Urothelium cell line (cell line): ENCODE measurements at regions not wholly inside any gene's neighbourhood (a gene's known extent, or its start where the extent isn't known, plus 50 kb on each side); places are given as distances from the start of the nearest gene placed in this dataset.
"Not testable (repeated sequence)": the region's sequence is repeated elsewhere in the genome, so short reads cannot be mapped to it uniquely, and the experiment has no call there.

Source experiments
- DNase-seq: peaks from one replicate; pipeline ENCODE4 v3.0.0; 2011; ENCODE audit warnings: low spot score, mixed read lengths
- FAIRE-seq: peaks from 2 replicates; lab custom pipeline; 2011; peaks lifted over from hg19 to GRCh38; lab: Jason Lieb, UNC

DNA sequence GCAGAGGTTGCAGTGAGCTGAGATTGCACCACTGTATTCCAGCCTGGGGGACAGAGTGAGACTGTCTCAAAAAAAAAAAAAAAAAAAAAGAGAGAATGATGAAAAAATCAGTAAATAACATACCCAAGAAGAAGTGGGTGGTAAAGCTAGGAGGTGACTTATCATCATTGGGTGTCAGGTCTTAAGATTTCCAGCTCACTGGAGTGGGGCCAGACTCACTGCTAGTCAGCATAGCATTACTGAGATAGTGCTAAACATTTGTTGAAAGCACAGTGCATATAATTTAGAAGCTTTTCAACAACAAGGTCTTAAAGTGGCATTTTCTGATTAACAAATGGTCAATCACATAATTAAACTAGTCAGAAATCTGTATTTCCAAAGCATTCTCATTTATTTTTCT lies 221.8 kb upstream of the GYPA start:
- DNase-seq, result no peak
- FAIRE-seq, result no peak

DNA sequence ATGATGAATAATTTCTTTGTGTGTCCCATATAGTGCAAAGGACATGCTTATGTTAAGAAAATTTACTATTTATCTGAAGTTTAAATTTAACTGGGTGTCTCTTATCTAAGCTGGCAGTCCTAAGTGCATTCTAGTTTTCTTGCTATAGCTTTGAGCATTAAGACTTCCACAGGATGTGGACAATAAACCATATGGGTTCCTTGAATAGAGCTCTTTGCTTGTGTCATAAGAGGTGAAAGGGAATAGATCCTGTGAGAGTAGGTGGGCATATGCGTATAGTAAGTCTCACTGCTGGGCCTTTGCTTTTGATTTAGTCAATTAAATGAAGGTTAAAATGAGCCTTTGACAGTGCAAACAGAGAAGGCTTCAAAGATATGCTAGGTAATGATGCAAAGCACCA lies 223.4 kb upstream of the GYPA start:
- no peak for DNase-seq
- FAIRE-seq, result no peak

DNA sequence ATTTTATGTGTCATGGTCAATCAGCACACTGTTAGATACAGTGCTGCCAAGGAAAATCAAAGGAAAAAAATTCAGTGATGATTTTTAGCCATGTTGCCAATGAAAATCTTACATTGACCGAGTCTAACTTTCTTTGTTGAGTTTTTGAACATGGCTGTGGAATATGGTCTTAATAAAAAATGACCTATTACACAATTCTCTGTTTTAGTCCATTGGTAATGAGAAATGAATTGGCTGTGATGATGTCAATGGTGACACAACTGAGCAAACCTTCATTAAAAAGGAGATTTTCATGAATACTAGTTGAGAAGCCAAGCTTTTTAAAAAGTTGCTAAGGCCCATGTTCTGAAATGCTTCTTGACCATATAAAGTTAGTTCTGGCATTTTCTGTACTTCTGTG lies 225.9 kb upstream of the GYPA start:
- FAIRE-seq, result no peak
- no peak for DNase-seq

DNA sequence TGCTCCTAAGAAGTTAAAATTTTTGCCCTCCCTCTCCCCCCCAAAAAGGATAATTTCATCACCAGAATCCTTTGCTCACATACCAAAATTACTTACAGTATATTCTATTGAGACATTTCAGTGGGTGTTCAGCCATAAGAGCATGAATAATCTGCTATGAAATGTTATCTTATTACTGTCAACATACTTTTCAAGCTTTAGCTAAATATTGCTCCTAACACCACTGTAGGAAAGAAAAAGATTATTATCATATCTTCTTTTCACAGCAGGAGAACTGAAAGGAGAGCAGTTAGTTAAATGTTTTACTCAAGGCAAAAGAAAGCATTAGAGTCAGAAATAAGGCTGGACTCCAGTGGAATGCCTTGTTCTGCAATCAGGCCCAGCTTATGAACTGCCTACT lies 231.0 kb upstream of the GYPA start:
- no peak for DNase-seq
- no peak for FAIRE-seq

DNA sequence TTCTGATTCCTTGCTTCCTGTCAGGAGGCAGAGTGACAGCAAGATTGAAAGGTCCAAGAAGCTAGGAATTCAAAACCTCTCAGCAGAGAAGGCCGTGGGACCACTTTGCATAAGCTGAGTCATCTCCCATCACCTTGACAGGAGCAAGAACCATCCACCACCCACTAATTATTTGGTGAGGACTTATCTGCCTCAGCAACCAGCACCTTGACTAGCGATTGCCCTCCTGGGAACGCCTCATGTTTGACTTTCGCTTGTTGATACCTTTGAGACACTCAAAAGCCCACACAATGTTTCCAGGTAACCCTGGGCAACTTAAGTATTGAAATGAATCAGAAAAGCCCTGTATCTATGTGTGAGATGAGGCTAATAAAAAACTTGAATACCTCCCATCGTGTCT lies 233.5 kb upstream of the GYPA start:
- no peak for FAIRE-seq
- no peak for DNase-seq

DNA sequence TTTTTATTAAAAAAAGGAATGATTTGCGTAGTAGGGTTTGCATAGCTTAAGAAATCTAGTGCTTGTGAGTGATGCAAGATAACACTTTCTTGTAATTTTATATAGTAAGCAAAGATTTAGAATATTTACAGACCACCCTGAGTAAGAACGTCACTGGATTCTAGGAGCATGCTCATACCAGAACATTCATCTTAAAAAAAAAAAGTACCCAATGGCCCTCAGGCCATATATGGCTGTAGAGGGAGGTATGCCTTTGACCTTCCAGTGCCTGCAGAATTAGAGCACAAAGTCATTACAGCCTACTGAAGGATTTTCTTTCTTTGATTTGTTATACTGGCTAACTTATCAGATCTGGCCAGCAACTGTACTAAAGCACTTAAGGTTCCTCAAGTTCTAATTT lies 236.3 kb upstream of the GYPA start:
- DNase-seq, result no peak
- no peak for FAIRE-seq

DNA sequence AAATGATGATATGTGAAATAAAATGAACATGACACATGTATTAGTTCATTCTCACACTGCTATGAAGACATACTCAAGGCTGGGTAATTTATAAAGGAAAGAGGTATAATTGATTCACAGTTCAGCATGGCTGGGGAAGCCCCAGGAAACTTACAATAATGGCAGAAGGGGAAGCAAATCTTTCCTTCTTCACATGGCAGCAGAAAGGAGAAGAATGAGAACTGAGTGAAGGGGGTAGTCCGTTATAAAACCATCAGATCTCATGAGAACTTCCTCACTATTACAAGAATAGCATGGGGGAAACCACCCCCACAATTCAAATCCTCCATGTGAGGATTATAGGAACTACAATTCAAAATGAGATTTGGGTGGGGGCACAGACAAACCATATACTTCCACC lies 243.9 kb upstream of the GYPA start:
- DNase-seq, result no peak
- no peak for FAIRE-seq

DNA sequence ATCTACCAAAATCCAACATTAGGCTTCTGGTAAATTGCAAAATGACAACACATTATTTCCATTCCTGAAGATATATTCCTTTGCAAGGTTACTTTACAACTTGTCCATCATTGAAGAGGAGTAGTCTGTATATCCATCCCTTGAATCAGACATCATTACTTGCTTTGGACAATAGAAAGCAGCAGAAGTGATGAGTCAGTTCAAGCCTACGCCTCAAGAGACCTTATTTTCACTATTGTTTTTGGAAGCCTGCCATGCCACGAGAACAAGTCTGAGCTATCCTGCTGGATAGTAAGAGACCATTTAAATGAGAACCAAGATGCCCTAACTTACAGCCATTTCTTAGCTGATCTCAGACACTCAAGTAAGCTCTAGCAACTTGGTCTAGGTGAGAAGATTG lies 246.0 kb upstream of the HHIP start:
- FAIRE-seq (peak; percentile 83), DNase-seq (peak; percentile 69)

DNA sequence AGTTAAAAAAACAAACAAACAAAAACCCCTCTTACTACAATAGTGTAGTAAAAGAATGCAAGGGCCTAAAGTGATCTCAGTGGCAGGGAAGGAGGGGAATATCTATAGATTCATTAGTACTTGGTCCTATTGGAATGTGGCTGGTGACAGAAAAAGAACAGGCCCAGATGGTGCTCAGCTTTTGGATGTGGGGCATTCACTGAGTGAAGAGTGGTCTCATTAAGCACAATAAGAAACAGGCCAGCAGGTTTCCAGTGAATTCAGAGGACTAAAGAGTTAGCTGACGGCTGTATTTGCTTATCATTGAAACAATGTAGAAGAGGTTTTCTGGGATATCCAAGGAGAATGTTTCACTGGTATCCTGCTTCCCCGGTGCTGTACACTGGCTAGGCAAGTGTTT lies 243.8 kb upstream of the HHIP start:
- no peak for FAIRE-seq
- DNase-seq, result no peak

DNA sequence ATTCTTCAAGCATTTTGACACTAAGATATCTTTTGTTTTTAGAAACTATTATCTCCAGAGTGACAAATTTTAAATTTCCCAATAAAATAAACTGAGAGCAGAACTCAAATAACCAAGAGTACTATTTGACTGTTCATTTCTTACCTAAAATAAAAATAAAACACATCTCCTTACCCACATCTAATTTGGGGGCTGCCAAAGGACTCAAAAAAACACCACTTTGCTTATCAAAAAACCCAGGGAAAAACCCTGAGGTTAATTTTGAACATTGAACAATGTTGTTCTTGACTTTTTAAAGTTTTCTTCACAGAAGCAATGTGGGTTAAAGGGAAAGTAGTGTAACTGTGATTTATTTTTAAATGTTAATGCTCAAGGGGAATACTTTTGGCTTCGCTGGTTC lies 243.0 kb upstream of the HHIP start:
- DNase-seq (no peak), FAIRE-seq (no peak)

DNA sequence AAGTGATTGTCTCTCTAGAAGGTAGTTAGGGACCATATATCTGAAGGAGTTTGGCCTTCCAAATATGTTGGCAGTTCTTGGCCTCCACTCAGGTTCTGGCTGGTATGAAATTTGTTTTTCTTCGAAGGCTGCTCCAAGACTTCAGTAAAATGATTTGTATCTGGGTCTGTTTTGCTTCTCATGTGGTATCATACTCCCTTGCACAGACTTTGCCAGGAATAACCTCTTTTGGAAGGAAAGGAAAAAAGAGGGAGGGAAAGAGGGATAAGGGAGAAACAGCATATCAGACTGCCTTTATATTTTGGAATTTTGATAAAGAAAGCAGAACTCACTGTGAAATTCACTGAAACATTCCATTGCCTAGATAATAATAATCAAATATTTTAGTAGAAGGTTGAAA lies 242.1 kb upstream of the HHIP start:
- FAIRE-seq (no peak), DNase-seq (no peak)

DNA sequence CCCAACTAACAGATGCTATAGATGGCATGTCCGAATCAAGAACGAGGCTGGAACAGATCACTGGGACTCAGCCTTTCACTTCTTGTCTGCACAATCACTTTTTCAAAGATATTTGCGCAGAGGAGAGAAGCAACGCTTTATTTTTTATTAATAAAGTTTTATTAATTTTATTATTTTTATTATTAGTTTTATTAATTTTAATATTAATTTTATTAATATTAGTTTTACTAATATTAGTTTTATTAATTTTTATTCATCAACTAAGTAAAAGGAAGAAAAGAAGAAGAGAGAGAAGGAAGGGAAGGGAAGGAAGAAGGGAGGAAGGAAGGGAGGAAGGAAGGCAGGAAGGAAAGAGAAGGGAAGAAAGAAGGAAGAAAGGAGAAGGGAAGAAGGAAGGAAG lies 236.4 kb upstream of the HHIP start:
- no peak for DNase-seq
- no peak for FAIRE-seq

DNA sequence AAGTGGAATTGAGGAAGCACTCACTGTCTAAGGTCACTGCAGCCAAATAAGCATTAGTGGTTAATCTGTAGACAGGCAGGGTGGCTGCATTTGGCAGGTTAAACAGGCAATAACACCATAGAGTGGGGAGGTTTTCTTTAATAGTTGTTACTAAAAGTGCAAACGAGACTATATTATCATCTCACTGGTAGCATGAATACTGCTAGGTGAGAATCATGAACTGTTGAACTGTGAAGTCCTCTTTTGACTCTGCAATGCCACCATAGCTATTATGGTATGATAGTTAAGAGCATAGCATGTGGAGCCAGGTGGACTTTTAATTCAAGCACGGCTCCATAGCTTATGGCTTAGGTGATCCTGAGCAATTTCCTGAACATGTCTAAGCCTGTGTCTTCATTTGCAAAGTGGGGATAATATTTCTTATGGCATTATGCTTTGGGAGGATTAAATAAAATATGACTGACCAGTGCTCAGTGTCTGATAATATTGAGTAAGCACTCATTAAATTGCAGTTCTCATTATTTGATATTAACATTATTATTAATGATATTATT lies 235.6 kb upstream of the HHIP start:
- DNase-seq (no peak), FAIRE-seq (no peak)

DNA sequence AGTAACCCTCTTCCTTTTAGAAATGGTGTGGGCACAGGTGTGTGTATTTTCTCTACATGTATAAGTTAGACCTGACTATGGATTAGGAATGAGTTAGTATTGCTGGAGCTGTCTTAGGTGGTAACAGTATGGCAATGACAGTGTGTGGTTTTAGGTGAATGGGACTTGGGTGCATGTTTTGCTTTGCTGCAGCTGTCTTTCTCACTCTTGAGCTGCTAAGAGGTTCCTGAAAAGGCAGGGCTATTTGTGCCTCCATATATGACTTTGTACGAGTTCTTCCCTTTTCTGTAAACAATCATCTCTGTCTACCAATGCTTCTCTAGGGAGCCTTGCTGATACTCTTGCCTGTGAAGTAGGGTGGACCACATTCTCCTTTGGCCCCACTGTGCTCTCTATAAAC lies 234.8 kb upstream of the HHIP start:
- DNase-seq (no peak), FAIRE-seq (no peak)

DNA sequence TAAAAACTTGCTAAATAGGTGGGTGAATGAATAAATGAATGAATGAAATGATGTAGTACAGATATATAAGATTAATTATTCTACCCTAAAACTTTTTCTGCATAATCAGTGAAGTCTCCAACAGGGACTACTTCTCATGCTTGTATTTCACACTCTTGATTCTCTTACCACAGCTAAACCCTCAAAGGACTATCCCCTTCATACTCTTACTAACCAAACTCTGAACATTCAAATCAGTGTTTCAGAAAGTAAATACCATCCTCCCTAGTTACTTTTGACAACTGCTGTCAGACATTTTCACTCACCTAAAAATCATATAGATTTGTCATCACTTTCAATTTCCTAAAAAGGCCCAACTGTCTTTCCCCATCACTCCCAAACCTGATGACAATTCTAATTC lies 234.3 kb upstream of the HHIP start:
- FAIRE-seq (no peak), DNase-seq (no peak)

DNA sequence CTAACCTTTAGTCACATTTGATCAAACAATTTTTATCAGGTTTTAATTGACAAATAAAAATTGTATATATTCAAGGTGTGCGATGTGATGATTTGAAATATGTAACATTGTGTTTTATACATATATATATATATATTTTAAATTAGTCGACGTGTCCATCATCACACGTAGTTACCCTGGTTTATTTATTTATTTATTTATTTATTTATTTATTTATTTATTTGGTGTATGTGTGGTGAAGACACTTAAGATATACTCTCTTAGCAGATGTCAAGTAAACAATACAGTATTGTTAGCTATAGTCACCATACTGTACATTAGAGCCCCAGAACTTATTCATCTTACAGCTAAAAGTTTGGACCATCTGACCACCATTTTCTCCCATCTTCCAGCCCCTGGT lies 224.9 kb upstream of the HHIP start:
- FAIRE-seq, result no peak

DNA sequence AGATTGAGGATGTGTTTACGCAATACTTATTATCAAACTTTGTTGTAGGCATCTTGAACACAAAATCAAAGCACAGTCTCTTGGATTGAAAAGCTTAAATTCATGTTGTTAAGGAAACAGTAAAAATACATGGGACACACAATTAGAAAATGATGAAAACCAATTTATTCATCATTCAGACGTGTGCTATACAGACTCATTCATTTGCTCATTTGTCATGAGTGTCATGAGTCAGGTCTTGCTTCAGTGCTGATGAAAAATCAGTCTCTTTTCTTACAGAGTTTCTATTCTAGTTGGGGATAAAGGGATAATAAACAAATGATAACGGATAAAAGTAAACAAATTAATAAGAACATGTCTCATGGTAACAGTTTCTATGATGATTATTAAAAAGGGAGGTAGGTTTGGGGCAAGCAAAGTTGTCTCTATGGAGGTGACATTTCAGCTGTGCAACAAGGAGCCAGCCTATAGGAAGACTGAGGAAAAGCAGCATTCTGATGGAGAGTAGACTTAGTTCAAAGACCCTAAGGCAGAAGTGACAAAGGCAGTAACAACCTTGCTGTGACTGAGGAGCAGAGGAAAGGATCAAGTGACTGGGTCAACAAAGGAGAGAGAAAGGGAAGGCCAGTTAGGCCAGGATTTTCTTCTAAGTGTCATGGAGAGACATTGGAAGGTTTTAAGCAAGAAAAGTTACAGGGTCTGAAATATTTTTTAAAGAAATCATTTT lies 224.0 kb upstream of the HHIP start:
- FAIRE-seq, result no peak
- no peak for DNase-seq

More for the DNA sequence above, 224.9 kb upstream of the HHIP start:
- no peak for DNase-seq

DNA sequence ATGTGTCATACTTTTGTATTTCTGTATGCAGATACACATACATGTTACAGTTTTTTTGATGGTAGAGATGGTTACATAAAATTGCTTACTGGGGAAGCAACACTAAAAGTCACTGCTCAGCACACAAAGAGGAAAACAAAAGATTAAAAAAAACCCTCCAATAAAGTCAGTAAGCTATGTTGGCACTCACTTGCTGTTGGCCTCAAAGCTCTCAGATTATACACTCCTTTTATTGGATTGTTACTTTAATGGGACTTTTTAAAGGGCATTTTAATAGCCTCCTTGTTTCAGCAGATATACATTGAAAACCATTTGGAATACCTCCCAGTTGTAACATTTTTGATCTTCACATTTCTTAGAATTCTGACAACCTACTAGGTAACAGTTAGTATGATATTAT lies 222.0 kb upstream of the HHIP start:
- no peak for FAIRE-seq
- DNase-seq, result no peak

DNA sequence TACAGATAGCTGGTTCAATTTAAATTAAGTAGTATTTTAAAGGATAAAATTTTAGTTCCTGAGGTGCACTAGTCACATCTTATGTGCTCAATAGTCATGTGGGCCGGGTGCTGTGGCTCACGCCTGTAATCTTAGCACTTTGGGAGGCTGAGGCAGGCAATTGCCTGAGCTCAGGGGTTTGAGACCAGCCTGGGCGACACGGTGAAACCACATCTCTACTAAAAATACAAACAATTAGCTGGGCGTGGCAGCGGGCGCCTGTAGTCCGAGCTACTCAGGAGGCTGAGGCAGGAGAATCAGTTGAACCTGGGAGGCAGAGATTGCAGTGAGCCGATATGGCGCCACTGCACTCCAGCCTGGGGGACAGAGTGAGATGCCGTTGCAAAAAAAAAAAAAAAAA lies 219.9 kb upstream of the HHIP start:
- not testable (repeated sequence) for FAIRE-seq, DNase-seq

DNA sequence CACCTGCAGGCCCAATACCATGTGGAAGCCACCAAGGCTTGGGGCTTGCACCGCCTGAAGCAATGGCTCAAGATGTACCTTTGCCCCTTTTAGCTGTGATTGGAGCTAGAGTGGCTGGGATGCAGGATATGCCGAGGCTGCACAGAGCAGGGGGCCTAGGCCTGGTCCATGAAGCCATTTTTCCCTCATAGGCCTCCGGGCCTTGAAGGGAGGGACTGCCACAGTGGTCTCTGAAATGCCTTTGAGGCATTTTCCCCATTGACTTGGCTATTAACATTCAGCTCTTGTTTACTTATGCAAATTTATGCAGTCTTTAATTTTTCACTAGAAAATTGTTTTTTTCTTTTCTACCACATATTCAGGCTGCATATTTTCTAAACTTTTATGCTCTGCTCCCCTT lies 203.2 kb upstream of the HHIP start:
- DNase-seq, result no peak
- FAIRE-seq, result no peak

DNA sequence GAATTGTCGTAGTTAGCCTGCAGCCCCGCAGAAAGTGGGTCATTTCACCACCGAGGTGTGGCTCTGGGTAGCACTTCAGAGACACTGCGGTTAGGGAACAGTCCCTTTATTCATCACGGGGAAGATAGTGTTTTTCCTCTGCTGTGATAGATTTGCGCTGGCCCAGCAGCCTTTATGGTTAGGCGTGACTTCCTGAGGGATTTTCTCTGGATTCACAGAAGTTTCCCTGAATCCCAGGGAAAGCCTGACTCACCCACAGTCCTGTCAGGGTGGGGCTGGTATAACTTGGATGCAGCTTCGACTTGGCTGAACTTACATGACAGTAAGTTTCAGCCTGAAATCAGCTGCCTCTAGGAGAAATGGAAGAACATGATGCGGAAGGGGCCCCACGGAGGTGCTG lies 196.3 kb upstream of the HHIP start:
- no peak for FAIRE-seq
- peak; percentile 24 for DNase-seq

DNA sequence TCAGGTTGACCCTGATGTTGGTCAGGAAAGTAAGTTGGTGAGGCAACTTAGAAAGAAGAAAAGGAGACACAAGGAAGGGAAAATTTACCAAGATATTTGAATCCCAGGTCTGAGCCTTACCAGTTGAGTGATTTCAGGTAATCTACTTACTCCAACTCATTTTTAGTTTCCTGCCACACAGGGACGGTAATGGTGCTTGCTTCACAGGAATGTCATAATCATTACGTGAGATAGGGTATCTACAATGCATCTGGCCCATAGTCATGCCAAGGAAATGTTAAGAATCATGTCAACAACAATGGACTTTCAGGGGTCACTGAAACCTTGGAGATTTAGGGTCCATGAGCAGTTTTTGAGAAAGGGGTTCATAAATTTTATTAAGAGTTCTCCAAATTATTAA lies 195.4 kb upstream of the HHIP start:
- no peak for FAIRE-seq
- no peak for DNase-seq
